ENCODE measurements at regions not wholly inside any gene's neighbourhood (a gene's known extent, or its start where the extent isn't known, plus 50 kb on each side); places are given as distances from the start of the nearest gene placed in this dataset.

- TF ChIP-seq POLR2A (IDR thresholded peaks at IDR 0.05), result no peak
- TF ChIP-seq, protein P1, sequence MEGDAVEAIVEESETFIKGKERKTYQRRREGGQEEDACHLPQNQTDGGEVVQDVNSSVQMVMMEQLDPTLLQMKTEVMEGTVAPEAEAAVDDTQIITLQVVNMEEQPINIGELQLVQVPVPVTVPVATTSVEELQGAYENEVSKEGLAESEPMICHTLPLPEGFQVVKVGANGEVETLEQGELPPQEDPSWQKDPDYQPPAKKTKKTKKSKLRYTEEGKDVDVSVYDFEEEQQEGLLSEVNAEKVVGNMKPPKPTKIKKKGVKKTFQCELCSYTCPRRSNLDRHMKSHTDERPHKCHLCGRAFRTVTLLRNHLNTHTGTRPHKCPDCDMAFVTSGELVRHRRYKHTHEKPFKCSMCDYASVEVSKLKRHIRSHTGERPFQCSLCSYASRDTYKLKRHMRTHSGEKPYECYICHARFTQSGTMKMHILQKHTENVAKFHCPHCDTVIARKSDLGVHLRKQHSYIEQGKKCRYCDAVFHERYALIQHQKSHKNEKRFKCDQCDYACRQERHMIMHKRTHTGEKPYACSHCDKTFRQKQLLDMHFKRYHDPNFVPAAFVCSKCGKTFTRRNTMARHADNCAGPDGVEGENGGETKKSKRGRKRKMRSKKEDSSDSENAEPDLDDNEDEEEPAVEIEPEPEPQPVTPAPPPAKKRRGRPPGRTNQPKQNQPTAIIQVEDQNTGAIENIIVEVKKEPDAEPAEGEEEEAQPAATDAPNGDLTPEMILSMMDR (IDR thresholded peaks at IDR 0.05), result peak in 5 of 6 experiments; percentile 17 to 56 (median 53)
Measured at GRCh38 chr2:7672027-7672684, 754.9 kb downstream of the RNF144A start.

Data from adrenal gland (tissue), 5 donors.